SK-N-MC (cell line): ENCODE measurements at regions not wholly inside any gene's neighbourhood (a gene's known extent, or its start where the extent isn't known, plus 50 kb on each side); places are given as distances from the start of the nearest gene placed in this dataset.

Source experiments
- EZH2 ChIP-seq: fragments of 200-600 bp; sonication (generic); IDR thresholded peaks from one replicate; pipeline ENCODE4 v1.6.1; 2017; ENCODE audit warnings: antibody characterized with exemption
- FOXP2 ChIP-seq: optimal IDR thresholded peaks from 2 replicates; pipeline ENCODE3; 2011; ENCODE audit warnings: mild to moderate bottlenecking, moderate library complexity; ENCODE audit not compliant: insufficient read depth; ENCODE audit errors: extremely low read length, control extremely low read depth
- POLR2AphosphoS5 ChIP-seq: IDR thresholded peaks from 2 replicates; pipeline ENCODE4 v1.6.1; 2012; ENCODE audit warnings: mild to moderate bottlenecking, low read depth, low read length, borderline replicate concordance

- no peak for TF ChIP-seq POLR2AphosphoS5
- TF ChIP-seq EZH2, result no peak
- no peak for TF ChIP-seq FOXP2
These were observed 109.1 kb upstream of the ZNF438 start for GRCh38 chr10:31140716-31141115.
